ENCODE measurements at regions not wholly inside any gene's neighbourhood (a gene's known extent, or its start where the extent isn't known, plus 50 kb on each side); places are given as distances from the start of the nearest gene placed in this dataset.
A peak's percentile ranks its signal among the peaks of the same experiment; 100 is the strongest.

DNA sequence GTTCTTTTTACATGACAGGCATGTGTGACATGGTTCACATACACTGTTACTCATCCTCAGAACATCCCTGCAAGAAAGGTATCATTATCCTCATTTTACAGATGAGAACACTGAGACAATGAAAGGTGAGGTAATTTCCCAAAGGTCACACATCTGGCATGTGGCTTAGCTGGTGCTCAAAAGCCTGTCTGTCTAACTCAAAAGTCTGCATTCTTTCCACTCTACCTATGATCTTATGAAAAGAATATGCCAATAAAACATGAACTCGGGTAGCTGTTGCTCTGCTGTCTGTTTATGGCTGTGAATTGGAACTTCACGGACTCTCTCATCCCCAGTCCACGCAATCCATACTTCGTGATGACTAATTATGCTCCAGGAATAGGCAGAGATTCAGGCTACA is 79.0 kb upstream of the ODAD2 start:
- H3K27ac Mint-ChIP-seq = peak overlapping the region; percentile 44
- ChIA-PET CTCF (interaction anchor here (1.1 to 1.5 kb wide), 2 partner anchors 294 to 316 kb away, joined by 3 to 4 read pairs; no protein-coding TSS in a partner anchor), POLR2A (no interaction called here)
- ATAC-seq (peak; percentile 89), DNase-seq (peak; percentile 9)
- peaks cover 7% of the 10 kb centered on the region for H3K36me3 Mint-ChIP-seq (ENCODE audit: low read depth)
- peaks cover 11% of the 10 kb centered on the region for H3K4me1 Mint-ChIP-seq (ENCODE audit: low read depth)
- H3K9me3 Mint-ChIP-seq = no peaks in the 10 kb centered on the region
- intact Hi-C loops (cut with micrococcal nuclease) = no loop called here
- TF ChIP-seq, protein P1, sequence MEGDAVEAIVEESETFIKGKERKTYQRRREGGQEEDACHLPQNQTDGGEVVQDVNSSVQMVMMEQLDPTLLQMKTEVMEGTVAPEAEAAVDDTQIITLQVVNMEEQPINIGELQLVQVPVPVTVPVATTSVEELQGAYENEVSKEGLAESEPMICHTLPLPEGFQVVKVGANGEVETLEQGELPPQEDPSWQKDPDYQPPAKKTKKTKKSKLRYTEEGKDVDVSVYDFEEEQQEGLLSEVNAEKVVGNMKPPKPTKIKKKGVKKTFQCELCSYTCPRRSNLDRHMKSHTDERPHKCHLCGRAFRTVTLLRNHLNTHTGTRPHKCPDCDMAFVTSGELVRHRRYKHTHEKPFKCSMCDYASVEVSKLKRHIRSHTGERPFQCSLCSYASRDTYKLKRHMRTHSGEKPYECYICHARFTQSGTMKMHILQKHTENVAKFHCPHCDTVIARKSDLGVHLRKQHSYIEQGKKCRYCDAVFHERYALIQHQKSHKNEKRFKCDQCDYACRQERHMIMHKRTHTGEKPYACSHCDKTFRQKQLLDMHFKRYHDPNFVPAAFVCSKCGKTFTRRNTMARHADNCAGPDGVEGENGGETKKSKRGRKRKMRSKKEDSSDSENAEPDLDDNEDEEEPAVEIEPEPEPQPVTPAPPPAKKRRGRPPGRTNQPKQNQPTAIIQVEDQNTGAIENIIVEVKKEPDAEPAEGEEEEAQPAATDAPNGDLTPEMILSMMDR (IDR thresholded peaks at IDR 0.05) = no peak
- H3K27me3 Mint-ChIP-seq = no peaks in the 10 kb centered on the region
- peak overlapping the region; percentile 7 for H3K4me3 Mint-ChIP-seq

DNA sequence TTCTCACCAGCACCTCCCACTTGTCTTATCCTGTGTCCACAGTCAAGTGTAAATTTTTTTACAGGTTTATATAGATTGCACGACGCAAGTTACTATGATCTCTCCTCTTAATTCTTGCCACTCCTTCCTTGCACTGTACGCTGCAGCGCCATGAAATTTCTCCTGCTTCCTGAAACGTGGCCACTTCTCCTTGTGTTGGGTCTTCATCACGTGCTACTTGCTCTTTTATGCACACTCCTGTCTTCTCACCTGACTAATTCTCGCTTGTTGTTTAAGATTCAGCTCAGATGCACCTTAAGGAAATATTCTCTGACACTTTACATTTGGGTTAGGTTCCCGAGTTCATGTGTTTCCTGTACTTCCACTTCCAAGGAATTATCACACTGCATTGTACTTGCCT is 76.5 kb upstream of the ODAD2 start:
- DNase-seq (no peak), ATAC-seq (no peak)
- intact Hi-C loops (cut with micrococcal nuclease) = no loop called here
- peaks cover 5% of the 10 kb centered on the region for H3K4me1 Mint-ChIP-seq (ENCODE audit: low read depth)
- TF ChIP-seq, protein P1 (IDR thresholded peaks at IDR 0.05) = no peak
- H3K9me3 Mint-ChIP-seq = no peaks in the 10 kb centered on the region
- no peak overlapping the region for H3K27ac Mint-ChIP-seq
- ChIA-PET POLR2A (no interaction called here), CTCF (no interaction called here)
- no peak overlapping the region for H3K4me3 Mint-ChIP-seq
- no peaks in the 10 kb centered on the region for H3K27me3 Mint-ChIP-seq
- peaks cover 10% of the 10 kb centered on the region for H3K36me3 Mint-ChIP-seq (ENCODE audit: low read depth)

DNA sequence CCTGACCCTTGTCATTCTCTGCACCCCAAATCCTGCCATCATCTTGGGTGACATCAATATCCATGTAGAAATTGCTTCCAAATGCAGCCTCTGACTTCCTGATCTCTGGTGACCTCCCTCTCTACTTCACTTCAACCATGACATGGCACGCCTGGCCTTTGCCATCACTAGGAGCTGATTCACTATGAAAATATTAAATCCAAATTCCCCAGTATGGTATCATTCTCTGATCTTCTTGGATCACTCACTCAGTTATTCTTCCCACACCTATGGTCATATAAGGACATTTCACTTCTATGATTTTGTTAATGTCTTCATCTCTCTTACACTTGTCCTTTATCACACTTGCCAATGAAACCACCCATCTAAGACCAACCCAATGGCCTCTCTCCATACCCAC is 73.7 kb upstream of the ODAD2 start:
- ATAC-seq = no peak
- ChIA-PET POLR2A (no interaction called here), CTCF (interaction anchor here (0.6 kb wide), 1 partner anchor 626 kb away, joined by 3 read pairs; no protein-coding TSS in a partner anchor)
- Mint-ChIP-seq H3K4me1 (ENCODE audit: low read depth) (peaks cover 2% of the 10 kb centered on the region), H3K27ac (no peak overlapping the region), H3K27me3 (no peaks in the 10 kb centered on the region), H3K9me3 (no peaks in the 10 kb centered on the region), H3K4me3 (no peak overlapping the region), H3K36me3 (ENCODE audit: low read depth) (peaks cover 13% of the 10 kb centered on the region)
- TF ChIP-seq, protein P1 (IDR thresholded peaks at IDR 0.05) = no peak
- intact Hi-C loops (cut with micrococcal nuclease) = no loop called here
- no peak for DNase-seq

DNA sequence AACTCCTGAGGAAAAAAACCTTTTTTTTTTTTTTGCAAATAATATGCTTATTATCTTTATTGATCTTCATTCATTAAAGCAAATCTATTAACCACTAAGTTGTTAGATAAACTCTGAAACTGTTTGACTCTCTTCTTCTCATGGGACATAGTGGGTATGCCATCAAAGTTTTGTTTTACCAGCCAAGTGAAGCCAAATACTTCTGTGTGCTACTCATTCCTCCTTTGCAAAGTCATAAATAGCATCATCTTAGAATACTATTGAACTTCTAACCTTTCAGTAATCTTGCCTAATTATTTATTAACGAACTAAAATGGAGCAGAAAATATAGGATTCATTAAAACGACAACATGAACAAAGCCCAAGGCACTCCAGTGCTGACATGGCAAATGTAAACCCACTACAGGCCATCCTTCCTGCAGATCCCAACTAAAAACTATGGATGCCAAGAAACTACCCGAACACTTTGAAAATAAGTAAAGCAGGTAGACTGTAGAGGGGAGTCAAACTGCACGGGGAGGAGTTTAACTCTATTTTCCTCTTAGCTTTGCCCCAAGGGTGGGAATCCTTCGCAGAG is 61.2 kb upstream of the ODAD2 start:
- H3K27ac Mint-ChIP-seq = no peak overlapping the region
- ChIA-PET POLR2A (no interaction called here), CTCF (no interaction called here)
- ATAC-seq = no peak
- no peak for DNase-seq
- peaks cover 24% of the 10 kb centered on the region for H3K36me3 Mint-ChIP-seq (ENCODE audit: low read depth)
- H3K4me3 Mint-ChIP-seq = no peak overlapping the region
- H3K27me3 Mint-ChIP-seq = no peaks in the 10 kb centered on the region
- H3K9me3 Mint-ChIP-seq = no peaks in the 10 kb centered on the region
- intact Hi-C loops (cut with micrococcal nuclease) = no loop called here
- TF ChIP-seq, protein P1 (IDR thresholded peaks at IDR 0.05) = no peak
- H3K4me1 Mint-ChIP-seq (ENCODE audit: low read depth) = no peaks in the 10 kb centered on the region

DNA sequence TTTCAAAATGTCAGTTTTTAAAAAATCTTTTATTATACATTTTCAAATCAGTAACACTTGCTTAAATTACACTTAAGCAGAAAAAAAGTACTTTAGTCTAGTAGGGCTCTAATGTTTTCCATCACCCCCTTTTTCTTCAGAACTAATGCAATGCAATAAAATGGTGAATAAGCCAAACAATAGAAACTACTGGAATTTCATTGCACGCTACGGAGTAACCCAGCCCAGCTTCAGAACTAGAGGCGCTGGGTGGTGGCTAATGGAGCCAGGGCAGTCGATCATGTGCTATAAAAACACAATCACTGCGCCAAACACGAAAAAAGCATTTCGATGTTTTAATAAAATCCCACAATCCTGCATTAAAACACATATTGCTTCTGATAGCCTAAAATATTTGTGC is 59.9 kb upstream of the ODAD2 start:
- Mint-ChIP-seq H3K4me3 (no peak overlapping the region), H3K9me3 (no peaks in the 10 kb centered on the region), H3K27me3 (no peaks in the 10 kb centered on the region), H3K4me1 (ENCODE audit: low read depth) (no peaks in the 10 kb centered on the region), H3K27ac (no peak overlapping the region), H3K36me3 (ENCODE audit: low read depth) (peaks cover 24% of the 10 kb centered on the region)
- DNase-seq (no peak), ATAC-seq (no peak)
- POLR2A ChIA-PET = interaction anchor here (0.7 kb wide), 1 partner anchor 265 kb away, joined by 3 read pairs; no protein-coding TSS in a partner anchor
- TF ChIP-seq, protein P1 (IDR thresholded peaks at IDR 0.05) = no peak
- CTCF ChIA-PET = no interaction called here
- intact Hi-C loops (cut with micrococcal nuclease) = no loop called here

Data from activated CD8-positive, alpha-beta T cell treated with anti-CD3 and anti-CD28 coated beads for 36 hours (primary cell).